HCT116 (cell line): ENCODE measurements at regions not wholly inside any gene's neighbourhood (a gene's known extent, or its start where the extent isn't known, plus 50 kb on each side); places are given as distances from the start of the nearest gene placed in this dataset.

ENCODE experiments used
- ATAC-seq: fragments of 200-7000 bp; cut with Tn5 transposase; 2 replicates; pipeline ENCODE4 v1.9.1; 2020; ENCODE audit warnings: mild to moderate bottlenecking, moderate library complexity
- BruUV-seq: library from RNA; stranded (reverse); fragments of 400-500 nt; replicated peaks from 2 replicates; lab custom pipeline; 2021; lab: Mats Ljungman, UMichigan
- CTCF ChIA-PET: fragments of 300-600 bp; sonication (Branson Sonifier 250); formaldehyde crosslinking; loops from one replicate; lab custom pipeline; 2021; ENCODE audit warnings: antibody characterized with exemption; lab: Charles Lee
- POLR2A ChIA-PET: fragments of 300-600, 350-600 bp; sonication (Branson Sonifier 250); formaldehyde crosslinking; loops from one replicate; lab custom pipeline; 2021; ENCODE audit warnings: antibody characterized with exemption; lab: Charles Lee
- RAD21 ChIA-PET, 2 experiments: fragments of 300-600 bp; sonication (Branson Sonifier 250); formaldehyde crosslinking; loops; one replicate each; lab custom pipeline; 2023; ENCODE audit warnings: low total read pairs in 2 of 2; ENCODE audit not compliant: uncharacterized antibody in 2 of 2, unreplicated experiment in 2 of 2, low non-redundant PET in 1 of 2; lab: Charles Lee
- DNase-seq: peaks from one replicate; pipeline ENCODE4 v3.0.0-alpha.2; 2010; ENCODE audit warnings: low read depth, low spot score
- H2AFZ ChIP-seq: fragments of 200-600 bp; shearing (Covaris generic), sonication (generic); 2 replicates; pipeline ENCODE4 v1.6.1; 2017; ENCODE audit warnings: low read depth, mixed run types, mixed read lengths, antibody characterized with exemption, low read length; ENCODE audit not compliant: poor library complexity, severe bottlenecking
- H3K27ac ChIP-seq: 2 replicates; pipeline ENCODE4 v1.5.1; 2012; ENCODE audit warnings: low read depth, low read length
- H3K27me3 ChIP-seq: fragments of 200-600 bp; sonication (generic); 2 replicates; pipeline ENCODE4 v1.6.1; 2016; ENCODE audit warnings: mixed run types, low read length, mixed read lengths; ENCODE audit not compliant: insufficient read depth
- H3K36me3 ChIP-seq, 2 experiments: fragments of 200-500 bp in 1 of 2; fragments of 200-600 bp in 1 of 2; sonication (Bioruptor generic) in 1 of 2; sonication (generic) in 1 of 2; 2 replicates each; pipeline versions ENCODE4 v1.5.1 to v1.6.1; 2014 to 2016; ENCODE audit warnings: low read length in 2 of 2, inconsistent platforms in 1 of 2, mixed read lengths in 1 of 2, mixed run types in 1 of 2; ENCODE audit not compliant: insufficient read depth in 2 of 2, control insufficient read depth in 1 of 2
- H3K4me1 ChIP-seq, 2 experiments: fragments of 200-600 bp in 1 of 2; sonication (generic) in 1 of 2; 2 replicates each; pipeline versions ENCODE4 v1.5.1 to v1.6.1; 2012 to 2017; ENCODE audit warnings: low read length in 2 of 2, inconsistent platforms in 1 of 2, mild to moderate bottlenecking in 1 of 2, mixed read lengths in 1 of 2, mixed run types in 1 of 2, moderate library complexity in 1 of 2; ENCODE audit not compliant: insufficient read depth in 2 of 2, control insufficient read depth in 1 of 2
- H3K4me2 ChIP-seq: fragments of 200-600 bp; sonication (generic); 2 replicates; pipeline ENCODE4 v1.6.1; 2017; ENCODE audit warnings: mixed run types, low read length, mixed read lengths
- H3K4me3 ChIP-seq, 2 experiments: fragments of 200-600 bp in 1 of 2; sonication (generic) in 1 of 2; replicated peaks in 1 of 2; 2 replicates each; pipeline ENCODE4 v1.5.1; 2011 to 2016; ENCODE audit warnings: low read length in 2 of 2, control low read depth in 1 of 2, low read depth in 1 of 2, mild to moderate bottlenecking in 1 of 2, mixed read lengths in 1 of 2, mixed run types in 1 of 2
- H3K79me2 ChIP-seq: fragments of 200-600 bp; sonication (generic); 2 replicates; pipeline ENCODE4 v1.6.1; 2017; ENCODE audit warnings: mild to moderate bottlenecking, mixed run types, low read length, moderate library complexity, mixed read lengths; ENCODE audit not compliant: insufficient read depth
- H3K9ac ChIP-seq: fragments of 200-600 bp; sonication (generic); 2 replicates; pipeline ENCODE4 v1.6.1; 2016; ENCODE audit warnings: low read length, mixed read lengths
- H3K9me2 ChIP-seq: fragments of 200-600 bp; sonication (generic), shearing (Covaris generic); 2 replicates; pipeline ENCODE4 v1.6.1; 2017; ENCODE audit warnings: mixed run types, mild to moderate bottlenecking, moderate library complexity; ENCODE audit not compliant: insufficient read depth
- H3K9me3 ChIP-seq, 2 experiments: fragments of 200-500 bp in 1 of 2; fragments of 200-600 bp in 1 of 2; sonication (Bioruptor generic) in 1 of 2; sonication (generic) in 1 of 2; 2 replicates each; pipeline ENCODE4 v1.6.1; 2014 to 2017; ENCODE audit warnings: low read length in 2 of 2, mixed read lengths in 2 of 2, inconsistent platforms in 1 of 2, low read depth in 1 of 2, mild to moderate bottlenecking in 1 of 2, mixed run types in 1 of 2, moderate library complexity in 1 of 2; ENCODE audit not compliant: control insufficient read depth in 1 of 2, insufficient read depth in 1 of 2
- H4K20me1 ChIP-seq: fragments of 200-600 bp; sonication (generic), shearing (Covaris generic); 2 replicates; pipeline ENCODE4 v1.6.1; 2017; ENCODE audit warnings: mixed run types, mild to moderate bottlenecking, moderate library complexity; ENCODE audit not compliant: insufficient read depth
- CBX3 ChIP-seq: IDR thresholded peaks from 2 replicates; pipeline ENCODE4 v1.6.1; 2012; ENCODE audit warnings: low read depth
- CEBPB ChIP-seq: IDR thresholded peaks from 2 replicates; pipeline ENCODE4 v1.6.1; 2012; ENCODE audit warnings: low read depth
- EGR1 ChIP-seq: IDR thresholded peaks from 2 replicates; pipeline ENCODE4 v1.6.1; 2012; ENCODE audit warnings: low read depth
- ELF1 ChIP-seq: IDR thresholded peaks from 2 replicates; pipeline ENCODE4 v1.6.1; 2012; ENCODE audit warnings: low read depth, borderline replicate concordance
- EZH2 ChIP-seq: fragments of 200-600 bp; sonication (generic); IDR thresholded peaks from 2 replicates; pipeline ENCODE4 v1.6.1; 2017; ENCODE audit warnings: antibody characterized with exemption, mixed run types
- EZH2phosphoT487 ChIP-seq: fragments of 200-600 bp; IDR thresholded peaks from 2 replicates; pipeline ENCODE4 v1.6.1; 2018; ENCODE audit warnings: antibody characterized with exemption, borderline replicate concordance
- FOSL1 ChIP-seq: IDR thresholded peaks from 2 replicates; pipeline ENCODE4 v1.6.1; 2012; ENCODE audit warnings: low read depth
- POLR2A ChIP-seq: IDR thresholded peaks from 2 replicates; pipeline ENCODE4 v1.7.0; 2011; ENCODE audit warnings: borderline replicate concordance; ENCODE audit not compliant: insufficient read depth, insufficient read length; ENCODE audit errors: extremely low read depth
- RAD21 ChIP-seq: IDR thresholded peaks from 2 replicates; pipeline ENCODE4 v1.6.1; 2012; ENCODE audit warnings: low read depth, mild to moderate bottlenecking
- SIN3A ChIP-seq: IDR thresholded peaks from 2 replicates; pipeline ENCODE4 v1.6.1; 2012; ENCODE audit warnings: low read depth
- SP1 ChIP-seq: IDR thresholded peaks from 2 replicates; pipeline ENCODE4 v1.6.1; 2012; ENCODE audit warnings: low read depth
- SRF ChIP-seq: IDR thresholded peaks from 2 replicates; pipeline ENCODE4 v1.6.1; 2012; ENCODE audit warnings: low read depth
- ZBTB33 ChIP-seq: IDR thresholded peaks from 2 replicates; pipeline ENCODE4 v1.6.1; 2011; ENCODE audit warnings: mild to moderate bottlenecking, low read length, moderate library complexity; ENCODE audit not compliant: insufficient replicate concordance; ENCODE audit errors: extremely low read depth
- ZFX ChIP-seq: fragments of 450-650 bp; IDR thresholded peaks from 2 replicates; pipeline ENCODE4 v1.6.1; 2017
- ZNF274 ChIP-seq: fragments of 200-500 bp; sonication (Bioruptor generic); IDR thresholded peaks from 2 replicates; pipeline ENCODE4 v1.6.1; 2014; ENCODE audit warnings: mild to moderate bottlenecking, low read depth, low read length, inconsistent platforms
- intact Hi-C: fragments of 100-400 bp; cut with micrococcal nuclease; formaldehyde crosslinking; loops from 2 replicates; pipeline ENCODE4 v1.10.0; 2022
- TF ChIP-seq, protein P1 (sequence below): IDR thresholded peaks from 2 replicates; pipeline ENCODE4 v1.6.1; 2012
- TF ChIP-seq, protein P2 (sequence below): IDR thresholded peaks from 2 replicates; pipeline ENCODE4 v1.6.1; 2012
- TF ChIP-seq, protein P3 (sequence below): IDR thresholded peaks from 2 replicates; pipeline ENCODE4 v1.6.1; 2012; ENCODE audit warnings: low read depth

DNA sequence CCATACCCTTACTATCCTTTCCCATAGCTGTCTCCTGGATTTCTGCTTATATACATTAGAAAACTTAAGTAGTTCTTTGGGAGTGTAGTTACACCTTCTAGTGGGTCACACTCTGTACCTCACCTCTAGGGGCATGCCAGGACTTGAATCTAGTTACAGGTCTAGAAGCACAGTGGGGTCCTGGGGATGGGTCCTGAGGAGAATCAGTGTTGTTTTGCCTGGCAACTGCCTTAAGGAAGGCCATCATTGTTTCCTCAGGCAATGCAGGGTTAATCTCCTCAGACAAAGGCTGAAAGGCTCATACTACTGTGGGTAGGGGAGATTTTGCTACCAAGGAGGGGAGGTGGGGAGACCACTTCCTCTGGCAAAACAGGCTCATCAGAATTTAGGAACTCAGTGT lies 750.3 kb downstream of the FAT4 start:
- Histone ChIP-seq H3K9me2 (no peaks in the 10 kb centered on the region), H3K9ac (no peak overlapping the region), H3K79me2 (no peaks in the 10 kb centered on the region), H3K27ac (no peak overlapping the region), H3K4me2 (no peak overlapping the region), H3K27me3 (no peaks in the 10 kb centered on the region), H4K20me1 (no peaks in the 10 kb centered on the region), H3K4me1 (no peaks in the 10 kb centered on the region), H3K36me3 (no peaks in the 10 kb centered on the region), H3K4me3 (no peak overlapping the region), H2AFZ (no peak overlapping the region), H3K9me3 (no peaks in the 10 kb centered on the region)
- TF ChIP-seq ZFX (no peak), EZH2phosphoT487 (no peak), ZBTB33 (no peak), ELF1 (no peak), POLR2A (no peak), CEBPB (no peak), RAD21 (no peak), EZH2 (no peak), ZNF274 (no peak), SRF (no peak), SIN3A (no peak), EGR1 (no peak), FOSL1 (no peak), SP1 (no peak), CBX3 (no peak)
- TF ChIP-seq, protein P1, sequence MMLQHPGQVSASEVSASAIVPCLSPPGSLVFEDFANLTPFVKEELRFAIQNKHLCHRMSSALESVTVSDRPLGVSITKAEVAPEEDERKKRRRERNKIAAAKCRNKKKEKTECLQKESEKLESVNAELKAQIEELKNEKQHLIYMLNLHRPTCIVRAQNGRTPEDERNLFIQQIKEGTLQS = no peak
- TF ChIP-seq, protein P2, sequence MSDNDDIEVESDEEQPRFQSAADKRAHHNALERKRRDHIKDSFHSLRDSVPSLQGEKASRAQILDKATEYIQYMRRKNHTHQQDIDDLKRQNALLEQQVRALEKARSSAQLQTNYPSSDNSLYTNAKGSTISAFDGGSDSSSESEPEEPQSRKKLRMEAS = no peak
- TF ChIP-seq, protein P3, sequence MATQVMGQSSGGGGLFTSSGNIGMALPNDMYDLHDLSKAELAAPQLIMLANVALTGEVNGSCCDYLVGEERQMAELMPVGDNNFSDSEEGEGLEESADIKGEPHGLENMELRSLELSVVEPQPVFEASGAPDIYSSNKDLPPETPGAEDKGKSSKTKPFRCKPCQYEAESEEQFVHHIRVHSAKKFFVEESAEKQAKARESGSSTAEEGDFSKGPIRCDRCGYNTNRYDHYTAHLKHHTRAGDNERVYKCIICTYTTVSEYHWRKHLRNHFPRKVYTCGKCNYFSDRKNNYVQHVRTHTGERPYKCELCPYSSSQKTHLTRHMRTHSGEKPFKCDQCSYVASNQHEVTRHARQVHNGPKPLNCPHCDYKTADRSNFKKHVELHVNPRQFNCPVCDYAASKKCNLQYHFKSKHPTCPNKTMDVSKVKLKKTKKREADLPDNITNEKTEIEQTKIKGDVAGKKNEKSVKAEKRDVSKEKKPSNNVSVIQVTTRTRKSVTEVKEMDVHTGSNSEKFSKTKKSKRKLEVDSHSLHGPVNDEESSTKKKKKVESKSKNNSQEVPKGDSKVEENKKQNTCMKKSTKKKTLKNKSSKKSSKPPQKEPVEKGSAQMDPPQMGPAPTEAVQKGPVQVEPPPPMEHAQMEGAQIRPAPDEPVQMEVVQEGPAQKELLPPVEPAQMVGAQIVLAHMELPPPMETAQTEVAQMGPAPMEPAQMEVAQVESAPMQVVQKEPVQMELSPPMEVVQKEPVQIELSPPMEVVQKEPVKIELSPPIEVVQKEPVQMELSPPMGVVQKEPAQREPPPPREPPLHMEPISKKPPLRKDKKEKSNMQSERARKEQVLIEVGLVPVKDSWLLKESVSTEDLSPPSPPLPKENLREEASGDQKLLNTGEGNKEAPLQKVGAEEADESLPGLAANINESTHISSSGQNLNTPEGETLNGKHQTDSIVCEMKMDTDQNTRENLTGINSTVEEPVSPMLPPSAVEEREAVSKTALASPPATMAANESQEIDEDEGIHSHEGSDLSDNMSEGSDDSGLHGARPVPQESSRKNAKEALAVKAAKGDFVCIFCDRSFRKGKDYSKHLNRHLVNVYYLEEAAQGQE = no peak
- ATAC-seq = no peak
- DNase-seq = no peak
- ChIA-PET CTCF (no interaction called here), RAD21 (no interaction called here), POLR2A (no interaction called here)
- intact Hi-C loops = no loop called here
- BruUV-seq = no TSS peak
